Activated naive CD4-positive, alpha-beta T cell treated with anti-CD3 and anti-CD28 coated beads for 36 hours (primary cell): ENCODE measurements at regions not wholly inside any gene's neighbourhood (a gene's known extent, or its start where the extent isn't known, plus 50 kb on each side); places are given as distances from the start of the nearest gene placed in this dataset.
"Not testable (repeated sequence)": the region's sequence is repeated elsewhere in the genome, so short reads cannot be mapped to it uniquely, and the experiment has no call there.

ENCODE experiments used
- CTCF ChIA-PET: fragments of 350-600 bp; sonication (Branson Sonifier 250); formaldehyde crosslinking; loops from one replicate; lab custom pipeline; 2021; ENCODE audit warnings: antibody characterized with exemption; lab: Charles Lee
- DNase-seq: peaks from one replicate; pipeline ENCODE4 v3.0.0-alpha.2; 2020
- H3K27ac Mint-ChIP-seq: one replicate; pipeline ENCODE4 v1.8.0; 2021; ENCODE audit warnings: mild to moderate bottlenecking, mixed read lengths
- H3K27me3 Mint-ChIP-seq: one replicate; pipeline ENCODE4 v1.8.0; 2021; ENCODE audit warnings: low read depth, mixed read lengths
- H3K36me3 Mint-ChIP-seq: one replicate; pipeline ENCODE4 v1.8.0; 2021; ENCODE audit warnings: low read depth, mixed read lengths
- H3K4me1 Mint-ChIP-seq: one replicate; pipeline ENCODE4 v1.8.0; 2021; ENCODE audit warnings: low read depth, mixed read lengths
- H3K4me3 Mint-ChIP-seq: one replicate; pipeline ENCODE4 v1.8.0; 2021; ENCODE audit warnings: mild to moderate bottlenecking, moderate library complexity, mixed read lengths
- H3K9me3 Mint-ChIP-seq: one replicate; pipeline ENCODE4 v1.8.0; 2021; ENCODE audit warnings: mixed read lengths
- intact Hi-C: fragments of 100-400 bp; cut with micrococcal nuclease; formaldehyde crosslinking; loops from one replicate; pipeline ENCODE4 v1.15.1; 2023

DNA sequence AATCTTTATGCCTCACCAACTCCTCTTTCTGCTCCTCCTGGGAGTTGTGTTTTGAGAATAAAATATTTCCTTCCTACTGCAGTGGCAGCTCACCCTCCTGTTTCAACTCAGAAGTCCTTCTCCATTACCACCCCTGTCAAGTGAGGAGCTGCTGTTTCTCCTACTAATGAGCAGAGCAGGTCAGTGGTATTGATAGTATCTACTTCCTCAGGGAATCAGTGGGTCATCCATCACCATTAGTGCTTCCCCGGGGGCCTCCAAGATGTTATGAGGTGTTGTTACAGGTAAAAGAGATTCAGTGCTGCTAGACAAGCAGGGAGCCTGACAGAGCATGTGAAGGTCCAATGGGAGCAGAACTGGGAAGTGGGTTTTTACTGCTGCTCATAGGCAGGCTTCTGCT is 795.2 kb downstream of the REEP3 start:
- Mint-ChIP-seq H3K27ac (no peak overlapping the region), H3K27me3 (no peaks in the 10 kb centered on the region), H3K4me3 (no peak overlapping the region), H3K4me1 (no peaks in the 10 kb centered on the region), H3K9me3 (no peaks in the 10 kb centered on the region), H3K36me3 (no peaks in the 10 kb centered on the region)
- CTCF ChIA-PET: no interaction called here
- intact Hi-C loops: no loop called here
- DNase-seq: no peak

GRCh38 chr10:64316833-64317232 is 795.6 kb downstream of the REEP3 start:
- Mint-ChIP-seq H3K27me3 (no peaks in the 10 kb centered on the region), H3K9me3 (no peaks in the 10 kb centered on the region), H3K27ac (no peak overlapping the region), H3K36me3 (no peaks in the 10 kb centered on the region), H3K4me3 (no peak overlapping the region), H3K4me1 (no peaks in the 10 kb centered on the region)
- CTCF ChIA-PET: no interaction called here
- intact Hi-C loops: no loop called here
- no peak for DNase-seq

DNA sequence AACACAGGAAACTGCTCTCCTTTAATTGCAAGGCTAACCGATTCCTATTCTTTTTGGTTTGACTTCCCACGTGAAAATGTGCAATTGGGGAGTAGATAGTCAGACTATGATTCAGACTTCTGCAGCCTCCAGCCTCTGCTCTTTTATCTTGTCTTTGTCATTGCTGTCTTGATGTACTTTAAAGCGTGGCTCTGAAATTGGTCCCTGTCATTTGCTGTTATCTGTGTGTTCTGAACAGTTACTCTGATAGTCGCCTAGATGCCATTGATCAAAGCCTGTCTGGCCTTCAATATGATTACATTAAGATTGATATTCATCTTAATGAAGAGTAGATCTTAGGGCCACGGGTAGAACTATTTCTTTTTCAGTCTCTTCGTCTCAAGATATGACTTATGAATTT is 799.2 kb downstream of the REEP3 start:
- CTCF ChIA-PET: no interaction called here
- H3K4me3 Mint-ChIP-seq: no peak overlapping the region
- no peak overlapping the region for H3K27ac Mint-ChIP-seq
- no peaks in the 10 kb centered on the region for H3K9me3 Mint-ChIP-seq
- no peaks in the 10 kb centered on the region for H3K27me3 Mint-ChIP-seq
- no peaks in the 10 kb centered on the region for H3K36me3 Mint-ChIP-seq
- DNase-seq: no peak
- H3K4me1 Mint-ChIP-seq: no peaks in the 10 kb centered on the region
- intact Hi-C loops: no loop called here

DNA sequence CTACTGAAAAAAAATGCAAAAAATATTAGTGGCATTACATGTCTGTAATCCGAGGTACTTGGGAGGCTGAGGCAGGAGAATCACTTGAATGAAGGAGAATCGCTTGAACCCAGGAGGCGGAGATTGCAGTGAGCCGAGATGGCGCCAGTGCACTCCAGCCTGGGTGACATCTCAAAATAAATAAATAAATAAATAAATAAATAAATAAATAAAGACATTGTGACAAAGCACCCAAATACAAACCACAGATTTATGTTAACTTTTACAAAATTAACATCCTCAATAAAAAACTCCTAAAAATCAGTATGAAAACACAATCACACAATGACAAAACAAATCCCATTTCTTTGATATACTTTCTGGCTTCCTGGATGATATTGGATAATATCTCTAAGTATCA is 808.3 kb downstream of the REEP3 start:
- H3K27ac Mint-ChIP-seq: no peak overlapping the region
- DNase-seq: no peak
- CTCF ChIA-PET: no interaction called here
- peaks cover 1% of the 10 kb centered on the region for H3K36me3 Mint-ChIP-seq
- H3K4me1 Mint-ChIP-seq: no peaks in the 10 kb centered on the region
- H3K4me3 Mint-ChIP-seq: no peak overlapping the region
- peaks cover 14% of the 10 kb centered on the region for H3K9me3 Mint-ChIP-seq
- intact Hi-C loops: no loop called here
- no peaks in the 10 kb centered on the region for H3K27me3 Mint-ChIP-seq

- Mint-ChIP-seq H3K9me3 (peaks cover 6% of the 10 kb centered on the region), H3K4me3 (no peak overlapping the region)
These were observed 811.4 kb downstream of the REEP3 start for GRCh38 chr10:64332551-64332950.

GRCh38 chr10:64334084-64334483 is 812.9 kb downstream of the REEP3 start:
- Mint-ChIP-seq H3K4me1 (no peaks in the 10 kb centered on the region), H3K36me3 (no peaks in the 10 kb centered on the region), H3K27me3 (no peaks in the 10 kb centered on the region), H3K4me3 (no peak overlapping the region), H3K9me3 (peaks cover 3% of the 10 kb centered on the region), H3K27ac (no peak overlapping the region)
- CTCF ChIA-PET: no interaction called here
- no peak for DNase-seq
- intact Hi-C loops: no loop called here

More at GRCh38 chr10:64332551-64332950, 811.4 kb downstream of the REEP3 start:
- Mint-ChIP-seq H3K27me3 (no peaks in the 10 kb centered on the region), H3K36me3 (peaks cover under 1% of the 10 kb centered on the region), H3K27ac (no peak overlapping the region), H3K4me1 (no peaks in the 10 kb centered on the region)
- CTCF ChIA-PET: no interaction called here
- intact Hi-C loops: no loop called here
- no peak for DNase-seq

GRCh38 chr10:64344211-64344610 is 823.0 kb downstream of the REEP3 start:
- no peaks in the 10 kb centered on the region for H3K4me1 Mint-ChIP-seq
- no peak for DNase-seq
- intact Hi-C loops: no loop called here
- no peaks in the 10 kb centered on the region for H3K36me3 Mint-ChIP-seq
- CTCF ChIA-PET: no interaction called here
- no peak overlapping the region for H3K27ac Mint-ChIP-seq
- peaks cover 2% of the 10 kb centered on the region for H3K9me3 Mint-ChIP-seq
- no peak overlapping the region for H3K4me3 Mint-ChIP-seq
- H3K27me3 Mint-ChIP-seq: no peaks in the 10 kb centered on the region

DNA sequence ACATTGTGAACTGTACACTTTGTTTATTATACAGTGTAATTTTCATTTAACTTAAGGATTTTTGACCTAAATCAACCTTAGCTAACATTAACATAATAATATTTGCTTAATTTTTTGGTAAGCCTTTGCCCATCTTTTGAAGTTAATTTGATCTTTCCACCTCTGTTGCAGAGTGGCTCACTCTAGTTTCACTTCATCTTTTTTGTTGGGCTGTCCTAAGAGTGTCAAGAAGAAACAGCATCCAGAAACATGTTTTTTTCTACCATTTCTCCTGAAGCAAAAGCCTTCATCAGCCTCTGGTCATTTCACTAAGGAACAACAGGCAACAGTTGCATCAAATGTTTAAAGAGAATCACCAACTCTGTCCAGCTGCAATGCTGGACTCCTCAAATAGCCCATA is 824.7 kb downstream of the REEP3 start:
- CTCF ChIA-PET: no interaction called here
- no peaks in the 10 kb centered on the region for H3K27me3 Mint-ChIP-seq
- peaks cover 2% of the 10 kb centered on the region for H3K9me3 Mint-ChIP-seq
- DNase-seq: no peak
- no peak overlapping the region for H3K27ac Mint-ChIP-seq
- intact Hi-C loops: no loop called here
- H3K36me3 Mint-ChIP-seq: no peaks in the 10 kb centered on the region
- H3K4me1 Mint-ChIP-seq: no peaks in the 10 kb centered on the region
- H3K4me3 Mint-ChIP-seq: no peak overlapping the region

GRCh38 chr10:64346389-64346788 is 825.2 kb downstream of the REEP3 start:
- intact Hi-C loops: no loop called here
- peaks cover 2% of the 10 kb centered on the region for H3K9me3 Mint-ChIP-seq
- H3K4me3 Mint-ChIP-seq: no peak overlapping the region
- DNase-seq: no peak
- no peaks in the 10 kb centered on the region for H3K27me3 Mint-ChIP-seq
- no peaks in the 10 kb centered on the region for H3K4me1 Mint-ChIP-seq
- no peaks in the 10 kb centered on the region for H3K36me3 Mint-ChIP-seq
- no peak overlapping the region for H3K27ac Mint-ChIP-seq
- CTCF ChIA-PET: no interaction called here

DNA sequence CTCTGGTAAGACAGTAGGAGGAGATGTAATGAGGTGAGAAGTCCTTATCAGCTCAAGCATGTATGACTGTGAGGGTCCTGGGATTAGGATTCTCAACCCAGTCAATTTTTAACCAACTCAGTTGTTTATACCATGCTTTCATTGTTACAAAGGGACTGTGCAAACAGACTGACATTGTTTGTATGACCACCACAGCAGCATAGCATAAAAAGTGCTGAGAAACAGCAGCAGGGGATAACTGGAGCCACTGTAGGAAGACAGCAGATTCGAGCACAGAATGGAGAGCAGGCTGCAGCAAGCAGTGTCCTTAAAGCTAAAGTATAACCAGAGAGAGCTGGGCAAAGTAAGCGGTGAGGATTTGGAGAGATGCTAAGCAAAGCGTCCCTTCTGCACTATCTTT is 829.5 kb downstream of the REEP3 start:
- Mint-ChIP-seq H3K27ac (no peak overlapping the region), H3K9me3 (peaks cover 1% of the 10 kb centered on the region), H3K4me1 (no peaks in the 10 kb centered on the region), H3K27me3 (no peaks in the 10 kb centered on the region), H3K36me3 (no peaks in the 10 kb centered on the region), H3K4me3 (no peak overlapping the region)
- intact Hi-C loops: no loop called here
- DNase-seq: no peak
- CTCF ChIA-PET: no interaction called here

- CTCF ChIA-PET: no interaction called here
- intact Hi-C loops: no loop called here
- no peak for DNase-seq
- Mint-ChIP-seq H3K27me3 (no peaks in the 10 kb centered on the region), H3K4me3 (no peak overlapping the region), H3K27ac (no peak overlapping the region), H3K4me1 (no peaks in the 10 kb centered on the region), H3K36me3 (no peaks in the 10 kb centered on the region), H3K9me3 (peaks cover 5% of the 10 kb centered on the region)
These were observed 837.7 kb downstream of the REEP3 start for GRCh38 chr10:64358907-64359306.

- H3K9me3 Mint-ChIP-seq, DNase-seq, H3K4me1 Mint-ChIP-seq, H3K27me3 Mint-ChIP-seq, H3K36me3 Mint-ChIP-seq, H3K4me3 Mint-ChIP-seq, H3K27ac Mint-ChIP-seq, CTCF ChIA-PET, intact Hi-C loops: not testable (repeated sequence)
These were observed 839.0 kb downstream of the REEP3 start for GRCh38 chr10:64360240-64360639.

- CTCF ChIA-PET: no interaction called here
- intact Hi-C loops: no loop called here
- Mint-ChIP-seq H3K27ac (no peak overlapping the region), H3K4me1 (no peaks in the 10 kb centered on the region), H3K27me3 (no peaks in the 10 kb centered on the region), H3K9me3 (peaks cover 5% of the 10 kb centered on the region), H3K36me3 (no peaks in the 10 kb centered on the region), H3K4me3 (no peak overlapping the region)
- no peak for DNase-seq
These were observed 842.5 kb downstream of the REEP3 start for GRCh38 chr10:64363687-64364086.

- H3K36me3 Mint-ChIP-seq: no peaks in the 10 kb centered on the region
- intact Hi-C loops: no loop called here
- H3K27ac Mint-ChIP-seq: no peak overlapping the region
- no peaks in the 10 kb centered on the region for H3K4me1 Mint-ChIP-seq
- no peak for DNase-seq
- CTCF ChIA-PET: no interaction called here
- H3K9me3 Mint-ChIP-seq: no peaks in the 10 kb centered on the region
- no peaks in the 10 kb centered on the region for H3K27me3 Mint-ChIP-seq
- no peak overlapping the region for H3K4me3 Mint-ChIP-seq
These were observed 844.5 kb downstream of the REEP3 start for GRCh38 chr10:64365663-64366062.
